22Rv1 (cell line): ENCODE measurements at regions not wholly inside any gene's neighbourhood (a gene's known extent, or its start where the extent isn't known, plus 50 kb on each side); places are given as distances from the start of the nearest gene placed in this dataset.

Experiments
- ZFX ChIP-seq: fragments of 450-650 bp; IDR thresholded peaks from 2 replicates; pipeline ENCODE4 v1.6.1; 2017; ENCODE audit warnings: antibody characterized with exemption, borderline replicate concordance
- TF ChIP-seq, protein P1 (sequence below): fragments of 450-650 bp; IDR thresholded peaks from 2 replicates; pipeline ENCODE4 v1.5.1; 2017; ENCODE audit warnings: mild to moderate bottlenecking

- TF ChIP-seq, protein P1, sequence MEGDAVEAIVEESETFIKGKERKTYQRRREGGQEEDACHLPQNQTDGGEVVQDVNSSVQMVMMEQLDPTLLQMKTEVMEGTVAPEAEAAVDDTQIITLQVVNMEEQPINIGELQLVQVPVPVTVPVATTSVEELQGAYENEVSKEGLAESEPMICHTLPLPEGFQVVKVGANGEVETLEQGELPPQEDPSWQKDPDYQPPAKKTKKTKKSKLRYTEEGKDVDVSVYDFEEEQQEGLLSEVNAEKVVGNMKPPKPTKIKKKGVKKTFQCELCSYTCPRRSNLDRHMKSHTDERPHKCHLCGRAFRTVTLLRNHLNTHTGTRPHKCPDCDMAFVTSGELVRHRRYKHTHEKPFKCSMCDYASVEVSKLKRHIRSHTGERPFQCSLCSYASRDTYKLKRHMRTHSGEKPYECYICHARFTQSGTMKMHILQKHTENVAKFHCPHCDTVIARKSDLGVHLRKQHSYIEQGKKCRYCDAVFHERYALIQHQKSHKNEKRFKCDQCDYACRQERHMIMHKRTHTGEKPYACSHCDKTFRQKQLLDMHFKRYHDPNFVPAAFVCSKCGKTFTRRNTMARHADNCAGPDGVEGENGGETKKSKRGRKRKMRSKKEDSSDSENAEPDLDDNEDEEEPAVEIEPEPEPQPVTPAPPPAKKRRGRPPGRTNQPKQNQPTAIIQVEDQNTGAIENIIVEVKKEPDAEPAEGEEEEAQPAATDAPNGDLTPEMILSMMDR: no peak
- TF ChIP-seq ZFX: no peak
Observed at GRCh38 chr3:8286749-8287148, 214.9 kb upstream of the LMCD1 start.
